HG03135 (cell line): ENCODE measurements at regions not wholly inside any gene's neighbourhood (a gene's known extent, or its start where the extent isn't known, plus 50 kb on each side); places are given as distances from the start of the nearest gene placed in this dataset.

Experiments
- ATAC-seq: cut with Tn5 transposase; IDR thresholded peaks from one replicate; pipeline ENCODE4 v1.9.1; 2021; ENCODE audit warnings: mild to moderate bottlenecking, moderate library complexity; ENCODE audit not compliant: unreplicated experiment

GRCh38 chr2:64312622-64313397 lies 141.2 kb upstream of the LGALSL start:
- ATAC-seq: no peak

GRCh38 chr2:64313398-64313723 lies 140.6 kb upstream of the LGALSL start:
- ATAC-seq: no peak

GRCh38 chr2:64315291-64315960 lies 138.5 kb upstream of the LGALSL start:
- ATAC-seq: no peak

- no peak for ATAC-seq
Observed at GRCh38 chr2:64317707-64318475, 136.1 kb upstream of the LGALSL start.

- no peak for ATAC-seq
Observed at GRCh38 chr2:64318476-64318748, 135.6 kb upstream of the LGALSL start.

GRCh38 chr2:64319896-64320295 lies 134.1 kb upstream of the LGALSL start:
- no peak for ATAC-seq

- ATAC-seq: no peak
Observed at GRCh38 chr2:64322433-64322832, 131.5 kb upstream of the LGALSL start.

- ATAC-seq: no peak
Observed at GRCh38 chr2:64323197-64323596, 130.8 kb upstream of the LGALSL start.

- no peak for ATAC-seq
Observed at GRCh38 chr2:64324746-64325410, 129.1 kb upstream of the LGALSL start.

GRCh38 chr2:64325477-64325851 lies 128.5 kb upstream of the LGALSL start:
- ATAC-seq: peak; percentile 20

- ATAC-seq: peak; percentile 88
Observed at GRCh38 chr2:64325852-64326577, 127.9 kb upstream of the LGALSL start.

GRCh38 chr2:64326578-64327050 lies 127.3 kb upstream of the LGALSL start:
- ATAC-seq: no peak

GRCh38 chr2:64327129-64327509 lies 126.8 kb upstream of the LGALSL start:
- ATAC-seq: no peak

GRCh38 chr2:64327510-64328414 lies 126.2 kb upstream of the LGALSL start:
- no peak for ATAC-seq

GRCh38 chr2:64328415-64328722 lies 125.6 kb upstream of the LGALSL start:
- no peak for ATAC-seq

GRCh38 chr2:64328756-64329155 lies 125.2 kb upstream of the LGALSL start:
- ATAC-seq: no peak

GRCh38 chr2:64329848-64330247 lies 124.1 kb upstream of the LGALSL start:
- no peak for ATAC-seq

GRCh38 chr2:64330281-64331113 lies 123.5 kb upstream of the LGALSL start:
- ATAC-seq: no peak

- no peak for ATAC-seq
Observed at GRCh38 chr2:64331114-64331645, 122.8 kb upstream of the LGALSL start.
